MCF 10A (cell line): ENCODE measurements at regions not wholly inside any gene's neighbourhood (a gene's known extent, or its start where the extent isn't known, plus 50 kb on each side); places are given as distances from the start of the nearest gene placed in this dataset.
A peak's percentile ranks its signal among the peaks of the same experiment; 100 is the strongest.

Experiments
- BruUV-seq: library from RNA; stranded (reverse); fragments of 400-500 nt; replicated peaks from 2 replicates; lab custom pipeline; 2021; lab: Mats Ljungman, UMichigan
- CTCF ChIA-PET: fragments of 300-600 bp; sonication (Branson Sonifier 250); formaldehyde crosslinking; extraction: SDS; loops from one replicate; lab custom pipeline; 2021; ENCODE audit warnings: antibody characterized with exemption, inconsistent platforms; lab: Yijun Ruan, JAX
- POLR2A ChIA-PET: fragments of 300-600, 350-650 bp; sonication (Branson Sonifier 250); formaldehyde crosslinking; extraction: SDS; loops from one replicate; lab custom pipeline; 2020; ENCODE audit warnings: antibody characterized with exemption, inconsistent platforms; lab: Yijun Ruan, JAX
- DNase-seq: peaks from one replicate; pipeline ENCODE4 v3.0.0-alpha.2; 2018; ENCODE audit not compliant: unreplicated experiment
- H3K27ac Mint-ChIP-seq: one replicate; pipeline ENCODE4 v1.8.0; 2022; ENCODE audit warnings: mild to moderate bottlenecking, low read depth, mixed read lengths; ENCODE audit not compliant: unreplicated experiment
- H3K27me3 Mint-ChIP-seq: one replicate; pipeline ENCODE4 v1.8.0; 2022; ENCODE audit warnings: mixed read lengths; ENCODE audit not compliant: insufficient read depth, unreplicated experiment
- H3K36me3 Mint-ChIP-seq: one replicate; pipeline ENCODE4 v1.8.0; 2022; ENCODE audit warnings: mild to moderate bottlenecking, moderate library complexity, mixed read lengths; ENCODE audit not compliant: insufficient read depth, unreplicated experiment
- H3K4me1 Mint-ChIP-seq: one replicate; pipeline ENCODE4 v1.8.0; 2022; ENCODE audit warnings: mixed read lengths; ENCODE audit not compliant: insufficient read depth, unreplicated experiment
- H3K4me3 Mint-ChIP-seq: one replicate; pipeline ENCODE4 v1.8.0; 2022; ENCODE audit warnings: mild to moderate bottlenecking, moderate library complexity, mixed read lengths; ENCODE audit not compliant: unreplicated experiment
- H3K9me3 Mint-ChIP-seq: one replicate; pipeline ENCODE4 v1.8.0; 2022; ENCODE audit warnings: mixed read lengths; ENCODE audit not compliant: unreplicated experiment
- CTCF ChIP-seq: fragments of 200-600 bp; IDR thresholded peaks from one replicate; pipeline ENCODE4 v1.8.0; 2022; ENCODE audit warnings: antibody characterized with exemption, mild to moderate bottlenecking; ENCODE audit not compliant: unreplicated experiment
- intact Hi-C: fragments of 100-400 bp; cut with micrococcal nuclease; formaldehyde crosslinking; loops from 2 replicates; pipeline ENCODE4 v1.14.1; 2022

DNA sequence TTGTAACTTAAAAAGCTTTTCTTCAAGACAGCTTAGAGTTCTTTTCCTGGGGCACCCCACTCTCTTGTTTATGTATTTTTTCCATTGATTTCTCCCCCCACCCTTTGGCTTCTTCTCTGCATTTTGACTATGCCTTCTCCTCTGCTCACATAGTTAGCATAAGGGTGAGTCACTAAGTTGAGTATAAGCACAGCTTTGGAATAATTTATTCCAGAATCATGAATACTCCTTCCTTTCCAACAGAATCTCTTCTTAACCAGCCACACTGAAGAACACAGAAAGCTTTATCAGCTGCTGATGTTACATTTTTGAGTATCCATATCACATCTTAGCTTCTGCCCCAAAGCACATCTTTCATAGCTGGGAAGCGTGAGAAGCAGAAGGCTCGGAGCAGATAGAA is 449.5 kb upstream of the MKI67 start:
- no peak overlapping the region for H3K27ac Mint-ChIP-seq
- DNase-seq = no peak
- BruUV-seq = no TSS peak
- H3K27me3 Mint-ChIP-seq = no peaks in the 10 kb centered on the region
- H3K4me3 Mint-ChIP-seq = no peak overlapping the region
- ChIA-PET POLR2A (no interaction called here), CTCF (interaction anchor here (1.0 kb wide), 1 partner anchor 46 kb away, joined by 5 read pairs; no protein-coding TSS in a partner anchor)
- peaks cover 9% of the 10 kb centered on the region for H3K4me1 Mint-ChIP-seq
- no peaks in the 10 kb centered on the region for H3K36me3 Mint-ChIP-seq
- no peak for TF ChIP-seq CTCF
- H3K9me3 Mint-ChIP-seq = no peaks in the 10 kb centered on the region
- intact Hi-C loops = no loop called here

DNA sequence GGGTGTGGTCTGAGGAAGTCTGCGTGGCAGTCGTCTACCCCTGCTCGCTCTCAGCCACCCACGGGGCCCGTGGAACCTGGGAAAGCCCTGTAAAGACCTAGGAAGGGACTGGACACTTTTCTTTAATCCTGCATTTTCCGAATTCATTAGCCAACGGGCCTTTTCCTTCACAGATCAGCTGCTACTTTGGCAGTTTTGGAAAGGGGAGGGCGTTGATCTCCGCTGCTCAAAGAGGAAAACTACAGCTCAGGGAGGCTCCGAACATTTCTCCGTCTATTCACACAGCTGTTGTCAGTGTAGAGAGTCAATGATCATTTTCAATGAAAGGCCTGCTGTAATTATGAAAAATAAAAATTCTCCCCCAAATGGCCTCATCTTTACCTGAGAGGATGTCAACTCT is 450.1 kb upstream of the MKI67 start:
- Mint-ChIP-seq H3K4me1 (peaks cover 9% of the 10 kb centered on the region), H3K27ac (peak overlapping the region; percentile 88), H3K4me3 (no peak overlapping the region), H3K36me3 (no peaks in the 10 kb centered on the region), H3K9me3 (no peaks in the 10 kb centered on the region), H3K27me3 (no peaks in the 10 kb centered on the region)
- DNase-seq = no peak
- BruUV-seq = no TSS peak
- ChIA-PET POLR2A (interaction anchor here (0.6 kb wide), 1 partner anchor 239 kb away, joined by 3 read pairs; no protein-coding TSS in a partner anchor), CTCF (interaction anchor here (0.6 to 1.0 kb wide), 2 partner anchors 46 to 52 kb away, joined by 4 to 5 read pairs; no protein-coding TSS in a partner anchor)
- no peak for TF ChIP-seq CTCF
- intact Hi-C loops = no loop called here

DNA sequence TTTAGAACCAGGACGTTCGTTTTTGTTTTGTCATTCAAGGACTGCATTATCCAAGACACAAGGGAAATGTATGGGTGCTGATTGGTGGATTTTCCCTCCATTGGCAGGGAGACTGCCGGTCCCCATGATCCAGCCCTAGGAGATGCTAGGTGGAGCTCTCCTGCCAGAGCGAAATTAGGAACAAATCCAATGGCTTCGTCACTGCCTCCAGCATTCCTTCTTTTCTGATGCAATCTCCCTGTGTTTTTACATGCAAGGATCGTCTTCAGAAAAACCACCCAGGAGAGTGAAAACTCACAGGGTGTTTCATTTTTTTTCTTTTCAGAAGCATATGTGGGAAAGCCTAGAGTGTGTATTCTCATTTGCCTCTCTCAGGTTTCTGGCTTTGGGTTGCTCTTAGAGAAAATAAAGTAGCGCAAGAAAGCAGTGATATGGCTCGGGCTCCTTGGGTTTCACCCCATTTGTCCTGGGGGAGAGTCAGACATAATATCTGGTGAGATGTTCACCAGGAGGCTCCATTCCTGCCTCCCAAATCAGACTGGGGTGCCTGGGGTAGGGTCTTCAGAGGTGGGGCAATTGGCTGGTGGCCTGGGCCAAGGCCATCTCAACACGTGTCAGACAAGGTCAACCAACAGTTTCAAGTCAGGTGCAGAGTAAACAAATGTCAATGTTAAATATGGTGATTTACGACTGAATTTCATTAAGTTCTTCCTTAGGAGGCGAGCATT is 450.9 kb upstream of the MKI67 start:
- H3K27ac Mint-ChIP-seq = peak overlapping the region; percentile 88
- intact Hi-C loops = no loop called here

More for the DNA sequence above, 450.9 kb upstream of the MKI67 start:
- BruUV-seq = TSS peak; percentile 90
- no peak for TF ChIP-seq CTCF
- peak; percentile 76 for DNase-seq
- peaks cover 9% of the 10 kb centered on the region for H3K4me1 Mint-ChIP-seq
- ChIA-PET CTCF (interaction anchor here (0.6 kb wide), 1 partner anchor 51 kb away, joined by 4 read pairs; no protein-coding TSS in a partner anchor), POLR2A (interaction anchor here (0.6 kb wide), 1 partner anchor 240 kb away, joined by 3 read pairs; no protein-coding TSS in a partner anchor)
- no peak overlapping the region for H3K4me3 Mint-ChIP-seq
- no peaks in the 10 kb centered on the region for H3K27me3 Mint-ChIP-seq
- H3K36me3 Mint-ChIP-seq = no peaks in the 10 kb centered on the region
- no peaks in the 10 kb centered on the region for H3K9me3 Mint-ChIP-seq
